Ishikawa (cell line): ENCODE measurements at regions not wholly inside any gene's neighbourhood (a gene's known extent, or its start where the extent isn't known, plus 50 kb on each side); places are given as distances from the start of the nearest gene placed in this dataset.

Experiments
- CEBPB ChIP-seq: IDR thresholded peaks from 2 replicates; pipeline ENCODE4 v1.6.1; 2012
- YY1 ChIP-seq: IDR thresholded peaks from 2 replicates; pipeline ENCODE4 v1.6.1; 2012; ENCODE audit warnings: low read depth

- no peak for TF ChIP-seq CEBPB
- no peak for TF ChIP-seq YY1
These were observed 130.9 kb downstream of the PAX1 start for GRCh38 chr20:21836346-21836745.
